ENCODE measurements at regions not wholly inside any gene's neighbourhood (a gene's known extent, or its start where the extent isn't known, plus 50 kb on each side); places are given as distances from the start of the nearest gene placed in this dataset.
A peak's percentile ranks its signal among the peaks of the same experiment; 100 is the strongest.
"Not testable (repeated sequence)": the region's sequence is repeated elsewhere in the genome, so short reads cannot be mapped to it uniquely, and the experiment has no call there.

DNA sequence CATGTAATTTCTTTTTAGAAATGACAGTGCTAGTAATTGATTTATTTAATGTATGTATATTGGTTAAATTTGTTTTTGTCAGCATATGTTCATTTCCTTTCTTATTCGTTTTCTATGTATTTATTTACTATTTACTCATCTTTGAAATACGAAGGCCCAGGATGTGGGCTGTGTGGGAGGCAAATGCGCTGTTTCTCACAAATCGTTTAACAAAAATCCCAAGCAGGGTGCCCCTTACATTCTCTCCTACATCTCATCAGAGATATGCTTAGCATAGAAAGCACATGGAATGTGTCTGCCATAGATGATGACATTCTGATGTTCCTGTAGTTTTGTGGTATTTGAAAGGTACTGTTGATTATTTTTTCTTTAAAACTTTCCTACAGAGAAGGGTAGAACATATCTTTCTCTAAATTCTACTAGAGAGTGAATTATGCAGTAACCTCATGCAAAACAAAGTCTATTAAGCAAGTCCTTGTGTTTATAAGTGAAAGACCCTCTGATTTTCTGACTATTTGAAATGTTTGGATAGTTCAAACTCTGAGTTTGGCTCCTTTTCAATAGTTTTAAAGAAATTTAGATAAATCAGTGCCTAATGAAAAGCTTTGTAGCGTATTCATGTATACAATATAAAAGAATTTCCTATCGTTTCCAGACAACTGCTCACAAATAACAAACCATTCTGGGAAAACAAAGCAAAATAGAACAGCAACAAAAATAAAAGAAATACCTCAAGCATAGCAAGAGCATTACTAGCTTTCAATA is 111.1 kb upstream of the VGLL3 start:
- Histone ChIP-seq H3K27me3 (ENCODE audit: insufficient read depth, low read length, poor library complexity) (no peaks in the 10 kb centered on the region), H3K23ac (ENCODE audit: low read length) (no peak overlapping the region), H3K4me2 (ENCODE audit: low read length) (no peak overlapping the region), H2BK5ac (ENCODE audit: low read length) (no peak overlapping the region), H3K9ac (ENCODE audit: low read length) (no peak overlapping the region), H3K27ac (ENCODE audit: low read depth, low read length) (no peak overlapping the region), H3K79me2 (ENCODE audit: control insufficient read depth, insufficient read depth, low read length) (no peaks in the 10 kb centered on the region), H3K56ac (ENCODE audit: low read length) (no peak overlapping the region), H2AK5ac (ENCODE audit: low read length) (no peak overlapping the region), H3K18ac (ENCODE audit: low read length) (no peak overlapping the region), H2BK15ac (replicated peaks; ENCODE audit: low read depth) (no peak overlapping the region), H4K8ac (ENCODE audit: low read depth, low read length) (no peak overlapping the region), H2BK120ac (ENCODE audit: low read depth, low read length) (no peak overlapping the region), H4K5ac (ENCODE audit: low read length) (no peak overlapping the region), H3K4me1 (ENCODE audit: control insufficient read depth, low read depth, low read length) (no peaks in the 10 kb centered on the region), H3K4me3 (ENCODE audit: low read length) (no peak overlapping the region), H3K79me1 (ENCODE audit: low read length) (no peaks in the 10 kb centered on the region), H3K4ac (ENCODE audit: low read depth, low read length) (no peak overlapping the region), H3K36me3 (ENCODE audit: control insufficient read depth, insufficient read depth, low read length) (no peaks in the 10 kb centered on the region)
- no CpG with 5 or more reads among the region's 6 CpGs for WGBS (ENCODE audit: extremely low coverage, insufficient coverage, low lambda C conversion rate)
- no peak for DNase-seq

DNA sequence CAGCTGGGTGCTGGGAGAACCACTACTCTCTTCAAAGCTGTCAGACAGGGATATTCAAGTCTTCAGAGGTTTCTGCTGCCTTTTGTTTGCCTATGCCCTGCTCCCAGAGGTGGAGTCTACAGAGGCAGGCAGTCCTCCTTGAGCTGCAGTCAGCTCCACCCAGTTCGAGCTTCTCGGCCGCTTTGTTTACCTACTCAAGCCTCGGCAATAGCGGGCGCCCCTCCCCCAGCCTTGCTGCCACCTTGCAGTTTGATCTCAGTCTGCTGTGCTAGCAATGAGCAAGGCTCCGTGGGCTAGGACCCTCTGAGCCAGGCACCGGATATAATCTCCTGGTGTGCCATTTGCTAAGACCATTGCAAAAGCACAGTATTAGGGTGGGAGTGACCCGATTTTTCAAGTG is 106.8 kb upstream of the VGLL3 start:
- not testable (repeated sequence) for H3K79me1 ChIP-seq (ENCODE audit: low read length); H3K4me2 ChIP-seq (ENCODE audit: low read length); H2AK5ac ChIP-seq (ENCODE audit: low read length); H3K36me3 ChIP-seq (ENCODE audit: control insufficient read depth, insufficient read depth, low read length); H4K8ac ChIP-seq (ENCODE audit: low read depth, low read length); H3K56ac ChIP-seq (ENCODE audit: low read length); H2BK5ac ChIP-seq (ENCODE audit: low read length); H4K5ac ChIP-seq (ENCODE audit: low read length); H3K4ac ChIP-seq (ENCODE audit: low read depth, low read length); H3K9ac ChIP-seq (ENCODE audit: low read length); H3K79me2 ChIP-seq (ENCODE audit: control insufficient read depth, insufficient read depth, low read length); H2BK120ac ChIP-seq (ENCODE audit: low read depth, low read length); H3K27me3 ChIP-seq (ENCODE audit: insufficient read depth, low read length, poor library complexity); H2BK15ac ChIP-seq (replicated peaks; ENCODE audit: low read depth); DNase-seq; H3K18ac ChIP-seq (ENCODE audit: low read length); H3K23ac ChIP-seq (ENCODE audit: low read length); H3K4me1 ChIP-seq (ENCODE audit: control insufficient read depth, low read depth, low read length); H3K27ac ChIP-seq (ENCODE audit: low read depth, low read length); H3K4me3 ChIP-seq (ENCODE audit: low read length)
- no CpG with 5 or more reads among the region's 9 CpGs for WGBS (ENCODE audit: extremely low coverage, insufficient coverage, low lambda C conversion rate)

DNA sequence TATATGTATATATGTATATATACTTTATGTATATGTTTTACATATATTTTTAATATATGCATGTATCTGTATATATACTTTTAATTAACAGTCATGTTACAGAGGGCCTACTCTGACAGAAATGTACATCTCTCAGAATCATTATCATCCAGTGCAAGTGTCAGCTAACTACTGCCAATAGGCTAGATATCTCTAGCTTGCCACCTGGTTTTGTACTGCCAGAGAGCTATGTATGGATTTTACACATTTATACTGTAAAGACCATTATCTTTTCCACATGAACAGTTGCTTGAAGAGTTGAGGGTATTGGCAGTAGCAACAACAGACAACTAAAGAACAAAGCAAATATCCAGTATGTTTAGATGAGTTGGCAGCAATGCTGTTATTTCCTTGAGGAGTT is 99.7 kb upstream of the VGLL3 start:
- Histone ChIP-seq H2BK120ac (ENCODE audit: low read depth, low read length) (no peak overlapping the region), H4K8ac (ENCODE audit: low read depth, low read length) (no peak overlapping the region), H3K27ac (ENCODE audit: low read depth, low read length) (no peak overlapping the region), H3K18ac (ENCODE audit: low read length) (no peak overlapping the region), H4K5ac (ENCODE audit: low read length) (no peak overlapping the region), H3K4me2 (ENCODE audit: low read length) (no peak overlapping the region), H3K9ac (ENCODE audit: low read length) (no peak overlapping the region), H3K79me2 (ENCODE audit: control insufficient read depth, insufficient read depth, low read length) (no peaks in the 10 kb centered on the region), H2AK5ac (ENCODE audit: low read length) (no peak overlapping the region), H3K36me3 (ENCODE audit: control insufficient read depth, insufficient read depth, low read length) (no peaks in the 10 kb centered on the region), H3K4ac (ENCODE audit: low read depth, low read length) (no peak overlapping the region), H3K27me3 (ENCODE audit: insufficient read depth, low read length, poor library complexity) (no peaks in the 10 kb centered on the region), H3K4me3 (ENCODE audit: low read length) (no peak overlapping the region), H2BK5ac (ENCODE audit: low read length) (no peak overlapping the region), H3K56ac (ENCODE audit: low read length) (no peak overlapping the region), H3K23ac (ENCODE audit: low read length) (no peak overlapping the region), H3K4me1 (ENCODE audit: control insufficient read depth, low read depth, low read length) (no peaks in the 10 kb centered on the region), H3K79me1 (ENCODE audit: low read length) (no peaks in the 10 kb centered on the region), H2BK15ac (replicated peaks; ENCODE audit: low read depth) (no peak overlapping the region)
- DNase-seq, result no peak

DNA sequence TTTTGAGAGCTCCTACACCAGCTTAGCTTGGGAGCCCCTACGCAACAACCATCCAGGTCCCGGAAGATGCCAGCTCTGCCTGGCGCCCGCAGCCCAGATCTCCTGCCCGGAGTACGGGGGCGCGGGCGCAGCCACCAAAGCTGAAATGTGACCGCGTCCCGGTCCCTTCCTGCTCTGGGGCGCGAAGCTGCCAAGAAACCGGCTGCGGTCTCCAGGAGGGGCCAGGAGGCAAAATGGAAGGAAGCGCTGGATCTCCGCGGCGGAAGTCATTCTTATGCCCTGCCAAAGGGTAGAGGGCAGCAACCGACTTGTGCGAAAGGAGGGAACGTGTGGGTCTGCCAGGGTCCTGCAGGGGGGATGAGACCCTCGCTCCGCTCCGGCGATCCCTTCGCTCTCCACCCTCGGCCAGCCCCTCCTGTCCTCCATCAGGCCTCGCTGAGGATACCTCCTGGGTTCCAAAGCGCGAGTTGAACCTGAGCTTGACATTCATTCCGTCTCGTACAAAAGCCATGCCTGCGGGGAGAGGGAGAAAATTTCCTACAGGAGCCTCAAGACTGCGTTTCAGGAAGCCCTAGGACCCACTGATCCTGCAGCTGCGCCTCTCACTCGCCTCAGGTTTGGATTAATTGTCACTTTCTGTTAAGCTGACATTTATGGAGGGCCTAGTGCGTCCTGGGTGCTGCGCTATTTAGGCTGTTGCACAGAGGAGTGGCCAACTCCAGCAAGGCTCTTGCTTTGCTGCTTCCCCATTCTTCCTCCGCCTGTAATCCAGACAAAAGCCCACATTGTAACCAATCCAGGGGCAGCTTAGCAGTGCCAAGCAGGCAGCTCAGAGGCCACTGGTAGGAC is 98.3 kb upstream of the VGLL3 start:
- no peak for DNase-seq
- no peak overlapping the region for H3K9ac ChIP-seq (ENCODE audit: low read length)
- no peak overlapping the region for H3K56ac ChIP-seq (ENCODE audit: low read length)
- no peak overlapping the region for H2BK15ac ChIP-seq (replicated peaks; ENCODE audit: low read depth)
- H3K4me1 ChIP-seq (ENCODE audit: control insufficient read depth, low read depth, low read length), result no peaks in the 10 kb centered on the region
- H3K23ac ChIP-seq (ENCODE audit: low read length), result no peak overlapping the region
- no peak overlapping the region for H3K4me2 ChIP-seq (ENCODE audit: low read length)
- H3K4ac ChIP-seq (ENCODE audit: low read depth, low read length), result no peak overlapping the region
- no peak overlapping the region for H2BK5ac ChIP-seq (ENCODE audit: low read length)
- H2AK5ac ChIP-seq (ENCODE audit: low read length), result no peak overlapping the region
- H4K8ac ChIP-seq (ENCODE audit: low read depth, low read length), result no peak overlapping the region
- no peaks in the 10 kb centered on the region for H3K79me1 ChIP-seq (ENCODE audit: low read length)
- no peak overlapping the region for H3K27ac ChIP-seq (ENCODE audit: low read depth, low read length)
- no peaks in the 10 kb centered on the region for H3K79me2 ChIP-seq (ENCODE audit: control insufficient read depth, insufficient read depth, low read length)
- H4K5ac ChIP-seq (ENCODE audit: low read length), result no peak overlapping the region
- H3K18ac ChIP-seq (ENCODE audit: low read length), result no peak overlapping the region
- no peaks in the 10 kb centered on the region for H3K27me3 ChIP-seq (ENCODE audit: insufficient read depth, low read length, poor library complexity)
- no peaks in the 10 kb centered on the region for H3K36me3 ChIP-seq (ENCODE audit: control insufficient read depth, insufficient read depth, low read length)
- WGBS (ENCODE audit: extremely low coverage, insufficient coverage, low lambda C conversion rate), result no CpG with 5 or more reads among the region's 41 CpGs
- no peak overlapping the region for H2BK120ac ChIP-seq (ENCODE audit: low read depth, low read length)
- no peak overlapping the region for H3K4me3 ChIP-seq (ENCODE audit: low read length)

DNA sequence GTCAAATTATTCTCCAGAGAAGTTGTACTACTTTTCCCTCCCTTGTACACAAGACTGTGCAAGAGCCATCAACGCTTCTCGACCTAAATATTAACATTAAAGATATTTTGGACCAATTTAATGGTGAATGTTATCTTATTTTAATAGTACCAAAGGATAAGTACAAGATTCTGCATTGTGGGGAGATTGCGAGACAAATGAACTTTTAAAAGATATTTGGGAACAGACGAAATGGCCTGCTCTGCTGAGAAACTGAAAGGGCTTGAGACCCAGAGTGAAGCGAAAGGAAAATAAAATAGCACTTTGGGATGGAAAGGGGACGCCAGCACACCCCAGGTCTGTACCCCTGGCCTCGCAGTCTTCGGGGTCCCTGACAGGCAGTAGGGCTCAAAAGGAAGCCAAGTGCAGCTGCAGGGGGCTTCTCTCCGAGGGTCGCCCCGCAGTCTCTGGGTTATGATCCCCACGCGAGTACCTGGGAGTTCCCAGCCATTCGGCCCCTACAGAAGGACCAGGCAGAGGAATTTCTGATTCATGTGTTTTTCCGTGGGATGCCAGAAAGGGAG is 97.6 kb upstream of the VGLL3 start:
- Histone ChIP-seq H3K4me2 (ENCODE audit: low read length) (no peak overlapping the region), H3K18ac (ENCODE audit: low read length) (no peak overlapping the region), H2BK120ac (ENCODE audit: low read depth, low read length) (no peak overlapping the region), H4K5ac (ENCODE audit: low read length) (no peak overlapping the region), H3K9ac (ENCODE audit: low read length) (no peak overlapping the region), H2BK15ac (replicated peaks; ENCODE audit: low read depth) (no peak overlapping the region), H3K27ac (ENCODE audit: low read depth, low read length) (no peak overlapping the region), H3K27me3 (ENCODE audit: insufficient read depth, low read length, poor library complexity) (no peaks in the 10 kb centered on the region), H3K79me1 (ENCODE audit: low read length) (no peaks in the 10 kb centered on the region), H3K56ac (ENCODE audit: low read length) (peak overlapping the region; percentile 15), H4K8ac (ENCODE audit: low read depth, low read length) (no peak overlapping the region), H3K4ac (ENCODE audit: low read depth, low read length) (peak overlapping the region; percentile 4), H2BK5ac (ENCODE audit: low read length) (no peak overlapping the region), H3K4me1 (ENCODE audit: control insufficient read depth, low read depth, low read length) (no peaks in the 10 kb centered on the region), H2AK5ac (ENCODE audit: low read length) (no peak overlapping the region), H3K36me3 (ENCODE audit: control insufficient read depth, insufficient read depth, low read length) (no peaks in the 10 kb centered on the region), H3K79me2 (ENCODE audit: control insufficient read depth, insufficient read depth, low read length) (no peaks in the 10 kb centered on the region), H3K23ac (ENCODE audit: low read length) (no peak overlapping the region), H3K4me3 (ENCODE audit: low read length) (no peak overlapping the region)
- WGBS (ENCODE audit: extremely low coverage, insufficient coverage, low lambda C conversion rate), result no CpG with 5 or more reads among the region's 15 CpGs
- DNase-seq, result no peak
